Epithelial cell of proximal tubule (primary cell): ENCODE measurements at regions not wholly inside any gene's neighbourhood (a gene's known extent, or its start where the extent isn't known, plus 50 kb on each side); places are given as distances from the start of the nearest gene placed in this dataset.
"Not testable (repeated sequence)": the region's sequence is repeated elsewhere in the genome, so short reads cannot be mapped to it uniquely, and the experiment has no call there.

ENCODE experiments used
- DNase-seq: peaks from one replicate; pipeline ENCODE4 v3.0.0-alpha.2; 2011; ENCODE audit warnings: low read depth
- H3K4me3 ChIP-seq: 2 replicates; pipeline ENCODE4 v1.5.1; 2011; ENCODE audit warnings: low read depth, mild to moderate bottlenecking, low read length
- CTCF ChIP-seq: conservative IDR thresholded peaks from 2 replicates; pipeline ENCODE4 v1.5.1; 2012; ENCODE audit warnings: low read depth, mild to moderate bottlenecking, low read length

GRCh38 chr5:15290953-15291352 lies 209.0 kb upstream of the FBXL7 start:
- H3K4me3 ChIP-seq, result no peak overlapping the region
- peak; percentile 28 for TF ChIP-seq CTCF
- DNase-seq, result no peak

GRCh38 chr5:15286650-15287049 lies 213.3 kb upstream of the FBXL7 start:
- no peak for DNase-seq
- H3K4me3 ChIP-seq, result no peak overlapping the region
- TF ChIP-seq CTCF, result peak; percentile 20

GRCh38 chr5:15285901-15286583 lies 213.9 kb upstream of the FBXL7 start:
- no peak for DNase-seq
- H3K4me3 ChIP-seq, result no peak overlapping the region
- no peak for TF ChIP-seq CTCF

GRCh38 chr5:15284706-15285105 lies 215.3 kb upstream of the FBXL7 start:
- H3K4me3 ChIP-seq, result no peak overlapping the region
- DNase-seq, result no peak
- no peak for TF ChIP-seq CTCF

- no peak for TF ChIP-seq CTCF
- no peak overlapping the region for H3K4me3 ChIP-seq
- no peak for DNase-seq
Observed at GRCh38 chr5:15283076-15283475, 216.9 kb upstream of the FBXL7 start.

GRCh38 chr5:15282611-15283010 lies 217.4 kb upstream of the FBXL7 start:
- DNase-seq, result no peak
- H3K4me3 ChIP-seq, result no peak overlapping the region
- no peak for TF ChIP-seq CTCF

GRCh38 chr5:15271596-15271995 lies 228.4 kb upstream of the FBXL7 start:
- DNase-seq, H3K4me3 ChIP-seq: not testable (repeated sequence)
